B cell (primary cell): ENCODE measurements at regions not wholly inside any gene's neighbourhood (a gene's known extent, or its start where the extent isn't known, plus 50 kb on each side); places are given as distances from the start of the nearest gene placed in this dataset.

Experiments
- EZH2 ChIP-seq: IDR thresholded peaks from 2 replicates; pipeline ENCODE4 v1.6.1; 2012; ENCODE audit warnings: borderline replicate concordance, low read depth, mild to moderate bottlenecking, moderate library complexity, low read length; ENCODE audit not compliant: insufficient read depth, poor library complexity, severe bottlenecking
- TF ChIP-seq, protein P1 (sequence below): fragments of 200-600 bp; IDR thresholded peaks from one replicate; pipeline ENCODE4 v1.8.0; 2022; ENCODE audit warnings: antibody characterized with exemption, mild to moderate bottlenecking

DNA sequence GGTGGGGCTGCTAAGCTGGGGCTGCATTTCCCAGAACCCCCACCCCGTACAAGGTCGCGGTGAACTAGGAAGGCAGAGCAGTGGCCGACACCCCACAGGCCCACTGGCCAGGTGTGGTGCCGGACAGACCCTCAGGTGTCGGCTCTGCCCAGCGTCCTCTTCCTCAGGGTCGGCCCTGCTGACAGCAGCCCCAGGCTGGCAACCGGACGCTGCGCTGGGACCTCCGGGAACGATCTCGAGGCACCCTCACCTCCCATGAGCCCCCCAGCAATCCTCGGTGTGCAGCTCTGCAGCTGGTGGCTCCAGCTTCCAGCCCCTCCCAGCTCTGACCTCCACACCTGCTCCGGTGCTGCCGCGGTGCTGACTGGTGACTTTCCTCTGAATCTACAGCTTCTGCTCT lies 142.9 kb upstream of the SPACA7 start:
- TF ChIP-seq, protein P1, sequence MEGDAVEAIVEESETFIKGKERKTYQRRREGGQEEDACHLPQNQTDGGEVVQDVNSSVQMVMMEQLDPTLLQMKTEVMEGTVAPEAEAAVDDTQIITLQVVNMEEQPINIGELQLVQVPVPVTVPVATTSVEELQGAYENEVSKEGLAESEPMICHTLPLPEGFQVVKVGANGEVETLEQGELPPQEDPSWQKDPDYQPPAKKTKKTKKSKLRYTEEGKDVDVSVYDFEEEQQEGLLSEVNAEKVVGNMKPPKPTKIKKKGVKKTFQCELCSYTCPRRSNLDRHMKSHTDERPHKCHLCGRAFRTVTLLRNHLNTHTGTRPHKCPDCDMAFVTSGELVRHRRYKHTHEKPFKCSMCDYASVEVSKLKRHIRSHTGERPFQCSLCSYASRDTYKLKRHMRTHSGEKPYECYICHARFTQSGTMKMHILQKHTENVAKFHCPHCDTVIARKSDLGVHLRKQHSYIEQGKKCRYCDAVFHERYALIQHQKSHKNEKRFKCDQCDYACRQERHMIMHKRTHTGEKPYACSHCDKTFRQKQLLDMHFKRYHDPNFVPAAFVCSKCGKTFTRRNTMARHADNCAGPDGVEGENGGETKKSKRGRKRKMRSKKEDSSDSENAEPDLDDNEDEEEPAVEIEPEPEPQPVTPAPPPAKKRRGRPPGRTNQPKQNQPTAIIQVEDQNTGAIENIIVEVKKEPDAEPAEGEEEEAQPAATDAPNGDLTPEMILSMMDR = no peak
- TF ChIP-seq EZH2 = no peak
